Stimulated activated memory B cell treated with anti-CD40 and anti-IgM and Interleukin-4, amounts not matched to agents 10 μg/mL and 1 μg/mL and 100 μg/mL, for 72 hours (primary cell): ENCODE measurements at regions not wholly inside any gene's neighbourhood (a gene's known extent, or its start where the extent isn't known, plus 50 kb on each side); places are given as distances from the start of the nearest gene placed in this dataset.

Experiments used
- ATAC-seq: fragments of 150-1000 bp; cut with Tn5 transposase; 2 replicates; pipeline ENCODE4 v1.10.0; 2021
- H3K27ac Mint-ChIP-seq: one replicate; pipeline ENCODE4 v1.8.0; 2022; ENCODE audit warnings: mild to moderate bottlenecking, mixed read lengths
- H3K27me3 Mint-ChIP-seq: one replicate; pipeline ENCODE4 v1.8.0; 2022; ENCODE audit warnings: mixed read lengths
- H3K36me3 Mint-ChIP-seq: one replicate; pipeline ENCODE4 v1.8.0; 2022; ENCODE audit warnings: mixed read lengths
- H3K4me1 Mint-ChIP-seq: one replicate; pipeline ENCODE4 v1.8.0; 2022; ENCODE audit warnings: mixed read lengths
- H3K4me3 Mint-ChIP-seq: one replicate; pipeline ENCODE4 v1.8.0; 2022; ENCODE audit warnings: mild to moderate bottlenecking, moderate library complexity, mixed read lengths
- H3K9me3 Mint-ChIP-seq: one replicate; pipeline ENCODE4 v1.8.0; 2022; ENCODE audit warnings: mixed read lengths

- ATAC-seq = no peak
- H3K4me3 Mint-ChIP-seq = no peak overlapping the region
- H3K27me3 Mint-ChIP-seq = no peaks in the 10 kb centered on the region
Measured at GRCh38 chr5:8332666-8333445, 463.9 kb downstream of the MTRR start.

DNA sequence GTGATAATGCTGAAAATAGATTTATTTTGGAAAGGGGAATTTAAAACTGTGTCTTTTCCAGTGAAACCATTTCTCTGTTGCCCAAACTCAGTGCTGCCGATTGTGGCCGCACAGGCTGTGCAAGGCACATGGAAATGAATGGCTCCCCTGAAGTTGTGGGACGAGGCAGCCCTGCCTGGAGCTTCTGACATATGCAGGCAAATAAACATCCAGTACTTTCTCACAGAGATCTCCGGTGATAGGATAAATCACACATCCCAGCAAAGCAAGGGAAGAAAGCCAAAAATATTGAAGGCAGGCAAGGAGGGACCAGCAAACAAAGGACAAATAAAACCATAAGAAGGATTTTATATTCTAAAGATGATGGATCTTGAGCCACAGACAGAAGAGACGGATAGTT is 464.5 kb downstream of the MTRR start:
- Mint-ChIP-seq H3K36me3 (no peaks in the 10 kb centered on the region), H3K4me1 (no peaks in the 10 kb centered on the region), H3K27ac (no peak overlapping the region), H3K4me3 (no peak overlapping the region), H3K27me3 (no peaks in the 10 kb centered on the region), H3K9me3 (no peaks in the 10 kb centered on the region)
- no peak for ATAC-seq

More at GRCh38 chr5:8332666-8333445, 463.9 kb downstream of the MTRR start:
- no peaks in the 10 kb centered on the region for H3K36me3 Mint-ChIP-seq
- no peak overlapping the region for H3K27ac Mint-ChIP-seq
- H3K9me3 Mint-ChIP-seq = no peaks in the 10 kb centered on the region
- no peaks in the 10 kb centered on the region for H3K4me1 Mint-ChIP-seq

- Mint-ChIP-seq H3K9me3 (no peaks in the 10 kb centered on the region), H3K4me1 (no peaks in the 10 kb centered on the region), H3K36me3 (no peaks in the 10 kb centered on the region), H3K27me3 (no peaks in the 10 kb centered on the region), H3K4me3 (no peak overlapping the region), H3K27ac (no peak overlapping the region)
- no peak for ATAC-seq
Measured at GRCh38 chr5:8333977-8334376, 465.0 kb downstream of the MTRR start.

GRCh38 chr5:8340261-8340660 is 471.3 kb downstream of the MTRR start:
- no peaks in the 10 kb centered on the region for H3K36me3 Mint-ChIP-seq
- peak; percentile 34 for ATAC-seq
- no peak overlapping the region for H3K27ac Mint-ChIP-seq
- peaks cover 3% of the 10 kb centered on the region for H3K9me3 Mint-ChIP-seq
- no peaks in the 10 kb centered on the region for H3K4me1 Mint-ChIP-seq
- H3K4me3 Mint-ChIP-seq = no peak overlapping the region
- H3K27me3 Mint-ChIP-seq = peaks cover 13% of the 10 kb centered on the region

DNA sequence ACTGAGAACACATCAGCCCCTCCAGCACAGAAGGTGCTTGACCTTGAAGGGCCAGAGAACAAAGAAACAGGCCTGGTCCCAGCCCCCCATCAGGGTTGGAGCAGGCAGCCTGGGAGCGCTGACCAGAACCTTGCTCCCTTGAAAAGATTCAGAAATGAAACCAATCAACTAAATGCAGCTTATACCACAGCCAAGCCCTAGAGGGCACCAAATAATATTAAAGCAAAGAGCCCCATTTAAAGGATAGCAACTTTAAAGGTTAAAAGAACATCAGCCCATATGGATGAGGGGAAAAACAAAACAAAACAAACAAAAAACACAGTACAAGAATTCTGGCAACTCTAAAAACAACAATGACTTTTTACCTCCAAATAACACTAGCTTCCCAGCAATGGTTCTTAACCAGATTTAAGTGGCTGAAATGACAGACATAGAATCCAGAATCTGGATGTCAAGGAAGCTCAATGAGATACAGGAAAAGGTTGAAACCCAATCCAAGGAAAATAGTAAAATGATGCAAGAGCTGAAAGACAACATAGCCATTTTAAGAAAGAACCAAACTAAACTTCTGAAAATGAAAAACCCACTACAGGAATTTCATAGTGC is 471.9 kb downstream of the MTRR start:
- Mint-ChIP-seq H3K4me1 (no peaks in the 10 kb centered on the region), H3K9me3 (peaks cover 5% of the 10 kb centered on the region), H3K36me3 (no peaks in the 10 kb centered on the region), H3K4me3 (no peak overlapping the region), H3K27me3 (peaks cover 13% of the 10 kb centered on the region), H3K27ac (no peak overlapping the region)
- no peak for ATAC-seq

GRCh38 chr5:8341406-8341805 is 472.5 kb downstream of the MTRR start:
- Mint-ChIP-seq H3K27me3 (peaks cover 13% of the 10 kb centered on the region), H3K27ac (no peak overlapping the region), H3K4me3 (no peak overlapping the region), H3K36me3 (no peaks in the 10 kb centered on the region), H3K9me3 (peaks cover 5% of the 10 kb centered on the region), H3K4me1 (no peaks in the 10 kb centered on the region)
- no peak for ATAC-seq

- no peak for ATAC-seq
- no peaks in the 10 kb centered on the region for H3K27me3 Mint-ChIP-seq
- H3K36me3 Mint-ChIP-seq = no peaks in the 10 kb centered on the region
- H3K27ac Mint-ChIP-seq = no peak overlapping the region
- no peaks in the 10 kb centered on the region for H3K4me1 Mint-ChIP-seq
- no peak overlapping the region for H3K4me3 Mint-ChIP-seq
- H3K9me3 Mint-ChIP-seq = peaks cover 5% of the 10 kb centered on the region
Measured at GRCh38 chr5:8347984-8348383, 479.0 kb downstream of the MTRR start.

- no peaks in the 10 kb centered on the region for H3K27me3 Mint-ChIP-seq
- no peak overlapping the region for H3K4me3 Mint-ChIP-seq
- H3K9me3 Mint-ChIP-seq = peaks cover 5% of the 10 kb centered on the region
- no peak overlapping the region for H3K27ac Mint-ChIP-seq
- peak; percentile 76 for ATAC-seq
- no peaks in the 10 kb centered on the region for H3K4me1 Mint-ChIP-seq
- no peaks in the 10 kb centered on the region for H3K36me3 Mint-ChIP-seq
Measured at GRCh38 chr5:8349855-8350254, 480.9 kb downstream of the MTRR start.

- H3K36me3 Mint-ChIP-seq = no peaks in the 10 kb centered on the region
- no peak for ATAC-seq
- no peak overlapping the region for H3K27ac Mint-ChIP-seq
- H3K9me3 Mint-ChIP-seq = no peaks in the 10 kb centered on the region
- no peaks in the 10 kb centered on the region for H3K4me1 Mint-ChIP-seq
- H3K4me3 Mint-ChIP-seq = no peak overlapping the region
- H3K27me3 Mint-ChIP-seq = no peaks in the 10 kb centered on the region
Measured at GRCh38 chr5:8350644-8351339, 481.8 kb downstream of the MTRR start.

- peak; percentile 43 for ATAC-seq
- Mint-ChIP-seq H3K4me3 (no peak overlapping the region), H3K27me3 (no peaks in the 10 kb centered on the region), H3K36me3 (no peaks in the 10 kb centered on the region), H3K4me1 (no peaks in the 10 kb centered on the region), H3K9me3 (no peaks in the 10 kb centered on the region), H3K27ac (no peak overlapping the region)
Measured at GRCh38 chr5:8355981-8356380, 487.0 kb downstream of the MTRR start.

DNA sequence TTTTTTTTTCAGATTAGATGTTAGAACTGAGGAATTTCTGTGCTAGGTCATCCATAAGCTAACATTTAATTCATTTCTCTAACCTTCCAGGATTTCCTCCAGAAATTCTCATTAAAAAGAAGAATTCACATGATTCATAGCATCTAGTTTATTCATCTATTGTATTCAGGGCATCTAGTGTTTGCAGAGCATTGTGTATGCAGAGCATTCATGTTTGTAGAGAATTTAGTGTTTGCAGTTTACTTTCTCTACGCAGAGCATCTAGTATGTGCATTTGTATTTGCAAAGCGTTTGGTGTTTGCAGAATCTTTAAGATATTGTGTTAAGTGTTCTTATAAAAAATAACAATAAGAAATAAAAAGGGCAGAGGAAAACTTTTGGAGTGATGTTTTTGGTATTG is 491.1 kb downstream of the MTRR start:
- Mint-ChIP-seq H3K27me3 (no peaks in the 10 kb centered on the region), H3K4me1 (no peaks in the 10 kb centered on the region), H3K27ac (no peak overlapping the region)

DNA sequence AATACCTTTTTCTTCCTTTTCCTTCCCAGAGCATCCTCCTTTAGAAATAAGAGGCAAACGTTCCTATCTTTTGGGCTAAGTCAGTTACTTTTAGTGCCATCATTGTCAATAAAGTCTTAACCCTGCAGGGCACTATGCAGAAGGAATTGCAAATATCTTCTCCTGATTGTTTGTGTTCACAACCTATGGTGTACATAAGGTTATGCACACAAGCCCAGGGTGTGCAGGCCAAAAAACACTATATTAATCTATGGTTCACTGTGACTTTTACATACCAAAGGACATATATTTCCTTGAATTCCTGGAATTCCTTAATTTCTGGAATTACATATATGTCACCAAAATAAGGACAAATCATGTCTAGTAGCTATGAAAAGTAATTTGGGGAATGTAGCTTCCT is 493.5 kb downstream of the MTRR start:
- H3K9me3 Mint-ChIP-seq = no peaks in the 10 kb centered on the region
- no peak for ATAC-seq
- H3K36me3 Mint-ChIP-seq = no peaks in the 10 kb centered on the region
- no peaks in the 10 kb centered on the region for H3K27me3 Mint-ChIP-seq
- H3K4me1 Mint-ChIP-seq = no peaks in the 10 kb centered on the region
- H3K27ac Mint-ChIP-seq = no peak overlapping the region
- H3K4me3 Mint-ChIP-seq = no peak overlapping the region

More for the DNA sequence above, 491.1 kb downstream of the MTRR start:
- ATAC-seq = no peak
- Mint-ChIP-seq H3K4me3 (no peak overlapping the region), H3K36me3 (no peaks in the 10 kb centered on the region), H3K9me3 (no peaks in the 10 kb centered on the region)

GRCh38 chr5:8363138-8363537 is 494.2 kb downstream of the MTRR start:
- Mint-ChIP-seq H3K27ac (no peak overlapping the region), H3K4me1 (no peaks in the 10 kb centered on the region), H3K9me3 (no peaks in the 10 kb centered on the region), H3K36me3 (no peaks in the 10 kb centered on the region), H3K4me3 (no peak overlapping the region), H3K27me3 (no peaks in the 10 kb centered on the region)
- ATAC-seq = no peak

- no peaks in the 10 kb centered on the region for H3K4me1 Mint-ChIP-seq
- H3K36me3 Mint-ChIP-seq = no peaks in the 10 kb centered on the region
- no peak overlapping the region for H3K4me3 Mint-ChIP-seq
- no peak for ATAC-seq
- H3K27ac Mint-ChIP-seq = no peak overlapping the region
- H3K27me3 Mint-ChIP-seq = no peaks in the 10 kb centered on the region
- no peaks in the 10 kb centered on the region for H3K9me3 Mint-ChIP-seq
Measured at GRCh38 chr5:8366266-8366665, 497.3 kb downstream of the MTRR start.

GRCh38 chr5:8376478-8376877 is 507.5 kb downstream of the MTRR start:
- Mint-ChIP-seq H3K4me3 (no peak overlapping the region), H3K4me1 (no peaks in the 10 kb centered on the region), H3K27ac (no peak overlapping the region), H3K36me3 (no peaks in the 10 kb centered on the region), H3K9me3 (peaks cover 3% of the 10 kb centered on the region), H3K27me3 (no peaks in the 10 kb centered on the region)
- ATAC-seq = no peak

- no peak for ATAC-seq
- H3K36me3 Mint-ChIP-seq = no peaks in the 10 kb centered on the region
- no peak overlapping the region for H3K4me3 Mint-ChIP-seq
- no peaks in the 10 kb centered on the region for H3K27me3 Mint-ChIP-seq
- no peak overlapping the region for H3K27ac Mint-ChIP-seq
- no peaks in the 10 kb centered on the region for H3K4me1 Mint-ChIP-seq
- H3K9me3 Mint-ChIP-seq = no peaks in the 10 kb centered on the region
Measured at GRCh38 chr5:8381972-8382371, 513.0 kb downstream of the MTRR start.
